ENCODE measurements at regions not wholly inside any gene's neighbourhood (a gene's known extent, or its start where the extent isn't known, plus 50 kb on each side); places are given as distances from the start of the nearest gene placed in this dataset.

DNA sequence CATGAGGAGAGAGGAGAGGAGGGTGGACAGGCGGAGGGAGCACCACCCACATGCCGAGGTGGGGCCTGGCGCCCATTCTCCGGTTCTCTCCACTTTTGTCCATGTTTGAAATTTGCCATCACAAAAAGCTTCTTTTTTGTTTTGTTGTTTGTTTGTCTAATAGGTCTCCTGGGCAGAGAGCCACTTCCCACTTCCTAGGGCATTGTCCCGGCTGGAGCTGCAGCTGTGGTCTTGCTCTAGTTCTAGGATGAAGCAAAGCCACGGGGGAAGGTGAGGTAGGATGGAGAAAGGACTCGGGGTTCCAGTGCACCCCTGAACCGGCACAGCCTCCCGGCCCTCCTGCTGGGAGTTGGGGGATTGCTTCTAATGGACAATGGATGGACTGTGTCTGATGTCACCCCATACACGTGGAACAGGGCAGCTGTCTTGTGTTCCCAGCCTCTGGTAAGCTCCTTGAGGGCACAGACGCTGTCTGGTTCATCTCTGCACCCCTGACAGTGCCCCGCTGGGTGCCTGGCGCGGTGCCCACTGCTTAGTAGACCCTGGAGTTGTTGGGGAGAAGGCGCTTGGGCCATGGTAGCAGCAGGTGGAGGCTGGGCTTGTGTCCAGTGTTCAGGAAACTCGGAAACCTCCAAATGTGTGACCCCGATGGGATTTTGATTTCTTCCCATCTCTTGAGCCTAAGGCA, 278.4 kb downstream of the NDUFA10 start (continued):
- TF ChIP-seq ZNF624 (tag by site-specific recombination; IDR thresholded peaks at IDR 0.05) (no peak), ZNF19 (tag by site-specific recombination; IDR thresholded peaks at IDR 0.05; ENCODE audit: low read depth) (no peak), ZNF132 (tag by site-specific recombination; IDR thresholded peaks at IDR 0.05; ENCODE audit: borderline replicate concordance) (no peak), ZNF701 (tag by site-specific recombination; IDR thresholded peaks at IDR 0.05) (no peak)
- TF ChIP-seq, protein P1, sequence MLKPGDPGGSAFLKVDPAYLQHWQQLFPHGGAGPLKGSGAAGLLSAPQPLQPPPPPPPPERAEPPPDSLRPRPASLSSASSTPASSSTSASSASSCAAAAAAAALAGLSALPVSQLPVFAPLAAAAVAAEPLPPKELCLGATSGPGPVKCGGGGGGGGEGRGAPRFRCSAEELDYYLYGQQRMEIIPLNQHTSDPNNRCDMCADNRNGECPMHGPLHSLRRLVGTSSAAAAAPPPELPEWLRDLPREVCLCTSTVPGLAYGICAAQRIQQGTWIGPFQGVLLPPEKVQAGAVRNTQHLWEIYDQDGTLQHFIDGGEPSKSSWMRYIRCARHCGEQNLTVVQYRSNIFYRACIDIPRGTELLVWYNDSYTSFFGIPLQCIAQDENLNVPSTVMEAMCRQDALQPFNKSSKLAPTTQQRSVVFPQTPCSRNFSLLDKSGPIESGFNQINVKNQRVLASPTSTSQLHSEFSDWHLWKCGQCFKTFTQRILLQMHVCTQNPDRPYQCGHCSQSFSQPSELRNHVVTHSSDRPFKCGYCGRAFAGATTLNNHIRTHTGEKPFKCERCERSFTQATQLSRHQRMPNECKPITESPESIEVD (tag by site-specific recombination; IDR thresholded peaks at IDR 0.05) = no peak

GRCh38 chr2:239745386-239746227, 279.5 kb downstream of the NDUFA10 start:
- TF ChIP-seq ZNF10 (tag by site-specific recombination; IDR thresholded peaks at IDR 0.05) (no peak), ZXDB (tag by site-specific recombination; IDR thresholded peaks at IDR 0.05) (no peak), ZNF654 (tag by site-specific recombination; IDR thresholded peaks at IDR 0.05; ENCODE audit: low read depth) (no peak), ZSCAN30 (tag by site-specific recombination; IDR thresholded peaks at IDR 0.05) (no peak), ZNF513 (tag by site-specific recombination; IDR thresholded peaks at IDR 0.05) (no peak)
- TF ChIP-seq, protein P2, sequence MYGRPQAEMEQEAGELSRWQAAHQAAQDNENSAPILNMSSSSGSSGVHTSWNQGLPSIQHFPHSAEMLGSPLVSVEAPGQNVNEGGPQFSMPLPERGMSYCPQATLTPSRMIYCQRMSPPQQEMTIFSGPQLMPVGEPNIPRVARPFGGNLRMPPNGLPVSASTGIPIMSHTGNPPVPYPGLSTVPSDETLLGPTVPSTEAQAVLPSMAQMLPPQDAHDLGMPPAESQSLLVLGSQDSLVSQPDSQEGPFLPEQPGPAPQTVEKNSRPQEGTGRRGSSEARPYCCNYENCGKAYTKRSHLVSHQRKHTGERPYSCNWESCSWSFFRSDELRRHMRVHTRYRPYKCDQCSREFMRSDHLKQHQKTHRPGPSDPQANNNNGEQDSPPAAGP (tag by site-specific recombination; IDR thresholded peaks at IDR 0.05) = no peak
- TF ChIP-seq, protein P3, sequence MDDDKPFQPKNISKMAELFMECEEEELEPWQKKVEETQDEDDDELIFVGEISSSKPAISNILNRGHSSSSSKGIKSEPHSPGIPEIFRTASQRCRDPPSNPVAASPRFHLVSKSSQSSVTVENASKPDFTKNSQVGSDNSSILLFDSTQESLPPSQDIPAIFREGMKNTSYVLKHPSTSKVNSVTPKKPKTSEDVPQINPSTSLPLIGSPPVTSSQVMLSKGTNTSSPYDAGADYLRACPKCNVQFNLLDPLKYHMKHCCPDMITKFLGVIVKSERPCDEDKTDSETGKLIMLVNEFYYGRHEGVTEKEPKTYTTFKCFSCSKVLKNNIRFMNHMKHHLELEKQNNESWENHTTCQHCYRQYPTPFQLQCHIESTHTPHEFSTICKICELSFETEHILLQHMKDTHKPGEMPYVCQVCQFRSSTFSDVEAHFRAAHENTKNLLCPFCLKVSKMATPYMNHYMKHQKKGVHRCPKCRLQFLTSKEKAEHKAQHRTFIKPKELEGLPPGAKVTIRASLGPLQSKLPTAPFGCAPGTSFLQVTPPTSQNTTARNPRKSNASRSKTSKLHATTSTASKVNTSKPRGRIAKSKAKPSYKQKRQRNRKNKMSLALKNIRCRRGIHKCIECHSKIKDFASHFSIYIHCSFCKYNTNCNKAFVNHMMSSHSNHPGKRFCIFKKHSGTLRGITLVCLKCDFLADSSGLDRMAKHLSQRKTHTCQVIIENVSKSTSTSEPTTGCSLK (tag by site-specific recombination; IDR thresholded peaks at IDR 0.05) = no peak
- POLR2A ChIA-PET = no interaction called here
- Histone ChIP-seq H3K9me3 (ENCODE audit: control insufficient read depth, insufficient read depth, low read depth, low read length) (no peaks in the 10 kb centered on the region), H3K27ac (ENCODE audit: extremely low read depth, low read depth, low read length) (no peak overlapping the region), H3K36me3 (ENCODE audit: control insufficient read depth in 2 of 2, insufficient read depth in 1 of 2, low read length in 2 of 2) (no peaks in the 10 kb centered on the region), H3K4me3 (ENCODE audit: low read depth, low read length) (no peak overlapping the region), H3K4me1 (ENCODE audit: control insufficient read depth, insufficient read depth, low read length) (no peaks in the 10 kb centered on the region)
- CTCF ChIA-PET = no interaction called here

DNA sequence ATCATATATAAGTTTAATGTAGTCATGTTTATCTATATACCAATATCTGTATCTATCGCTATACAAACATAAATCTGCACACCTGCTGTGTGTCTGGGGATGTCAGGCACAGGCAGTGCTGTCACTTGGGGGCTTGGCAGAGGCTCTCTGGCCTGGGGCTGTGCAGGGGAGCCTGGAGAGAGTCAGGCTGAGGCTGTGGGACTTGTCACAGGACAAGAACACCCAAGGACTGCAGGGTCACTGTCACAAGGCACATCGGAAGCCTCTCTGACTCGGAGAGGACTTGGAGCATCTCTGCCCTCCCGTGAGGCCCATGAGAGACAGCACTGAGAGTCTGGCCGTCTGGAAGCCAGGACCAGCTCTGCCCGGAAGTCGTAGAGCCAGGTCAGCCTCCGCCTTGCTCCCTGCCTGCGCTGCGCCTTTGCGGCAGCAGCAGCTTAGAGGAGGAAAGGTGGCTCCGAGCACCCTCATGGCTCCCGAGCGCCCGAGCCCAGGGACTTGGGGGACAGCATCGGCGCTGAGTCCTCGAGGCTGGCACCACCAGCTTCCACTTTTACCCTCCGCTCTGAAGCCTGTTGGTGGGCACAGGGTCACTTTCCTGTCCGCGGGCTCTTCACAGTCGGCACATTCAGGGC, 280.3 kb downstream of the NDUFA10 start:
- no peaks in the 10 kb centered on the region for H3K36me3 ChIP-seq (ENCODE audit: control insufficient read depth in 2 of 2, insufficient read depth in 1 of 2, low read length in 2 of 2)
- no peak overlapping the region for H3K4me3 ChIP-seq (ENCODE audit: low read depth, low read length)
- TF ChIP-seq ZNF426 (tag by site-specific recombination; IDR thresholded peaks at IDR 0.05) (no peak), ZNF416 (tag by site-specific recombination; IDR thresholded peaks at IDR 0.05) (no peak), SETDB1 (IDR thresholded peaks at IDR 0.05; ENCODE audit: insufficient read length, low read length) (no peak), SP2 (tag by site-specific recombination; IDR thresholded peaks at IDR 0.05) (no peak), ELK4 (IDR thresholded peaks at IDR 0.05; ENCODE audit: borderline replicate concordance, low read depth, low read length) (no peak), ZNF2 (tag by site-specific recombination; IDR thresholded peaks at IDR 0.05) (no peak), ZNF391 (tag by site-specific recombination; IDR thresholded peaks at IDR 0.05; ENCODE audit: borderline replicate concordance, low read depth) (no peak), BCL11B (tag by site-specific recombination; IDR thresholded peaks at IDR 0.05; ENCODE audit: low read depth) (no peak)
- no peak overlapping the region for H3K27ac ChIP-seq (ENCODE audit: extremely low read depth, low read depth, low read length)
- ChIA-PET POLR2A (no interaction called here), CTCF (no interaction called here)
- no peaks in the 10 kb centered on the region for H3K4me1 ChIP-seq (ENCODE audit: control insufficient read depth, insufficient read depth, low read length)
- H3K9me3 ChIP-seq (ENCODE audit: control insufficient read depth, insufficient read depth, low read depth, low read length) = no peaks in the 10 kb centered on the region

Data from HEK293 (cell line).